Body of pancreas (tissue), 4 donors: ENCODE measurements at regions not wholly inside any gene's neighbourhood (a gene's known extent, or its start where the extent isn't known, plus 50 kb on each side); places are given as distances from the start of the nearest gene placed in this dataset.

ENCODE experiments used
- ATAC-seq: fragments of 150-250 bp; one replicate; pipeline ENCODE4 v1.9.1; 2016
- DNase-seq, 4 donors: peaks; one replicate each; pipeline ENCODE4 v3.0.0-alpha.2; 2019
- H3K27ac ChIP-seq, 4 donors: fragments of 200-600 bp; sonication (generic); 1 replicate in 3 of 4; 2 replicates in 1 of 4; pipeline versions ENCODE4 v1.5.1 to v1.6.1; 2016 to 2019; ENCODE audit warnings: mild to moderate bottlenecking in 1 of 4, mixed read lengths in 1 of 4, moderate library complexity in 1 of 4
- H3K27me3 ChIP-seq, 2 donors: fragments of 200-600 bp; sonication (generic); one replicate each; pipeline ENCODE4 v1.6.0; 2016; ENCODE audit warnings: mild to moderate bottlenecking in 1 of 2
- H3K36me3 ChIP-seq, 2 donors: fragments of 200-600 bp; sonication (generic); replicated peaks in 1 of 2; 2 replicates each; pipeline ENCODE4 v1.5.1; 2016; ENCODE audit warnings: low read depth in 2 of 2; ENCODE audit not compliant: insufficient read depth in 1 of 2
- H3K4me1 ChIP-seq: fragments of 200-600 bp; sonication (generic); one replicate; pipeline ENCODE4 v1.6.0; 2016
- H3K4me3 ChIP-seq, 2 donors: fragments of 200-600 bp; sonication (generic); 1 replicate in 1 of 2; 2 replicates in 1 of 2; pipeline ENCODE4 v1.5.1; 2016 to 2019
- H3K9me3 ChIP-seq, 3 donors: fragments of 200-600 bp; sonication (generic); 1 replicate in 2 of 3; 2 replicates in 1 of 3; pipeline ENCODE4 v1.5.1; 2016
- CTCF ChIP-seq, 7 experiments: fragments of 450-650 bp in 4 of 7; fragments of 200-600 bp in 3 of 7; sonication (generic) in 3 of 7; IDR thresholded peaks; one replicate each; pipeline ENCODE4 v1.5.1; 2016 to 2019; ENCODE audit warnings: antibody characterized with exemption in 7 of 7
- POLR2A ChIP-seq, 3 donors: fragments of 450-650 bp; IDR thresholded peaks; one replicate each; pipeline ENCODE4 v1.6.1; 2016; ENCODE audit warnings: antibody characterized with exemption in 3 of 3, mild to moderate bottlenecking in 2 of 3
- WGBS, 2 donors: methylation state at CpG; one replicate each; pipeline ENCODE4 v1.1.5; 2017; 5-methylcytosine and 5-hydroxymethylcytosine counted together
- intact Hi-C: fragments of 100-400 bp; cut with DNase I; formaldehyde crosslinking; loops from one replicate; pipeline ENCODE4 v1.15.1; 2023

DNA sequence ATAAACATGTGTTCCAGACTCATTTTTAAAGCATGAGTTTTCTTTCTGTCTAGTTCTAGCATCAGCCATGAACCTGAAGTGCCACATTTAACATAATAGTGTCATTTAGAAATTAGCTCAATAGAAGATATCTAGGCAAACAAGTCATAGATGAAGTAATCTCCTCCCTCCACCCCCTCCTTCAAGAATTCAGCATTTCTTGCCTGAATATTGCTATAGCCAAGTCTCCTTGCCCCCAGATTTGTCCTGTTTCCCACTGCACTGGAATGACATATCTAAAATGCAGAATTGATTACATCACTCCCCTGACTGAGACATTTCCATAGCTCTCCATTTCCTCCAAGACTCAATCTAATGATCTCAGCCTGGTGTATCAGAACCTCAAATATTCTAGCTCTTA, 134.9 kb upstream of the BACH2 start:
- no peaks in the 10 kb centered on the region for H3K27me3 ChIP-seq
- DNase-seq (no peak), ATAC-seq (no peak)
- H3K9me3 ChIP-seq, result peaks cover 0 to 18% (median 0%) of the 10 kb centered on the region in 3 donors
- TF ChIP-seq POLR2A (IDR thresholded peaks at IDR 0.05), result no peak
- TF ChIP-seq CTCF (IDR thresholded peaks at IDR 0.05), result no peak
- H3K36me3 ChIP-seq, result no peaks in the 10 kb centered on the region
- H3K27ac ChIP-seq, result no peak overlapping the region
- no peak overlapping the region for H3K4me3 ChIP-seq
- intact Hi-C loops, result no loop called here
- no peaks in the 10 kb centered on the region for H3K4me1 ChIP-seq

- DNase-seq (no peak), ATAC-seq (no peak)
- H3K27me3 ChIP-seq, result no peaks in the 10 kb centered on the region
- H3K9me3 ChIP-seq, result peaks cover 0 to 18% (median 0%) of the 10 kb centered on the region in 3 donors
- H3K27ac ChIP-seq, result no peak overlapping the region
- no peaks in the 10 kb centered on the region for H3K36me3 ChIP-seq
- H3K4me1 ChIP-seq, result no peaks in the 10 kb centered on the region
- intact Hi-C loops, result no loop called here
- TF ChIP-seq CTCF (IDR thresholded peaks at IDR 0.05), result no peak
- no peak for TF ChIP-seq POLR2A (IDR thresholded peaks at IDR 0.05)
- H3K4me3 ChIP-seq, result no peak overlapping the region
Measured at GRCh38 chr6:90429713-90430112, 133.1 kb upstream of the BACH2 start.

- DNase-seq (no peak), ATAC-seq (no peak)
- H3K27ac ChIP-seq, result no peak overlapping the region
- peaks cover 0 to 11% (median 0%) of the 10 kb centered on the region in 3 donors for H3K9me3 ChIP-seq
- no peaks in the 10 kb centered on the region for H3K27me3 ChIP-seq
- no peak for TF ChIP-seq POLR2A (IDR thresholded peaks at IDR 0.05)
- intact Hi-C loops, result no loop called here
- no peaks in the 10 kb centered on the region for H3K36me3 ChIP-seq
- no peaks in the 10 kb centered on the region for H3K4me1 ChIP-seq
- WGBS, 2 donors, result 57 to 71% methylated on average over 1 of the region's 1 CpG
- no peak overlapping the region for H3K4me3 ChIP-seq
Measured at GRCh38 chr6:90428514-90428913, 131.9 kb upstream of the BACH2 start.

GRCh38 chr6:90425161-90425641, 128.6 kb upstream of the BACH2 start:
- H3K4me1 ChIP-seq, result no peaks in the 10 kb centered on the region
- no peaks in the 10 kb centered on the region for H3K27me3 ChIP-seq
- 63 to 71% methylated on average over 5 of the region's 5 CpGs for WGBS, 2 donors
- peaks cover 0 to 6% (median 0%) of the 10 kb centered on the region in 3 donors for H3K9me3 ChIP-seq
- ATAC-seq (no peak), DNase-seq (no peak)
- TF ChIP-seq POLR2A (IDR thresholded peaks at IDR 0.05) (no peak), CTCF (IDR thresholded peaks at IDR 0.05) (no peak)
- intact Hi-C loops, result no loop called here
- no peak overlapping the region for H3K4me3 ChIP-seq
- no peaks in the 10 kb centered on the region for H3K36me3 ChIP-seq
- H3K27ac ChIP-seq, result no peak overlapping the region

GRCh38 chr6:90424580-90424979, 127.9 kb upstream of the BACH2 start:
- no peak for ATAC-seq
- intact Hi-C loops, result no loop called here
- Histone ChIP-seq H3K36me3 (no peaks in the 10 kb centered on the region), H3K9me3 (peaks cover 0 to 3% (median 0%) of the 10 kb centered on the region in 3 donors), H3K27ac (no peak overlapping the region), H3K27me3 (no peaks in the 10 kb centered on the region), H3K4me1 (no peaks in the 10 kb centered on the region), H3K4me3 (no peak overlapping the region)
- TF ChIP-seq POLR2A (IDR thresholded peaks at IDR 0.05), result no peak
- TF ChIP-seq CTCF (IDR thresholded peaks at IDR 0.05), result no peak
- no peak for DNase-seq
